WI38 (cell line): ENCODE measurements at regions not wholly inside any gene's neighbourhood (a gene's known extent, or its start where the extent isn't known, plus 50 kb on each side); places are given as distances from the start of the nearest gene placed in this dataset.

ENCODE experiments used
- H3K4me3 ChIP-seq: 2 replicates; pipeline ENCODE4 v1.5.1; 2011; ENCODE audit warnings: low read depth, mild to moderate bottlenecking, control low read depth, low read length
- CTCF ChIP-seq: IDR thresholded peaks from 2 replicates; pipeline ENCODE4 v1.5.1; 2012; ENCODE audit warnings: low read depth, mild to moderate bottlenecking, control low read depth, low read length

- no peak overlapping the region for H3K4me3 ChIP-seq
- no peak for TF ChIP-seq CTCF
These were observed 547.0 kb upstream of the SLITRK5 start for GRCh38 chr13:87123987-87124784.

- TF ChIP-seq CTCF = no peak
- no peak overlapping the region for H3K4me3 ChIP-seq
These were observed 546.4 kb upstream of the SLITRK5 start for GRCh38 chr13:87124785-87125074.

GRCh38 chr13:87128036-87128435, 543.1 kb upstream of the SLITRK5 start:
- H3K4me3 ChIP-seq = no peak overlapping the region
- TF ChIP-seq CTCF = no peak

GRCh38 chr13:87128491-87128890, 542.7 kb upstream of the SLITRK5 start:
- no peak overlapping the region for H3K4me3 ChIP-seq
- no peak for TF ChIP-seq CTCF

- TF ChIP-seq CTCF = no peak
- no peak overlapping the region for H3K4me3 ChIP-seq
These were observed 541.4 kb upstream of the SLITRK5 start for GRCh38 chr13:87129602-87130300.

GRCh38 chr13:87130423-87130822, 540.7 kb upstream of the SLITRK5 start:
- H3K4me3 ChIP-seq = no peak overlapping the region
- TF ChIP-seq CTCF = no peak

GRCh38 chr13:87131611-87132010, 539.6 kb upstream of the SLITRK5 start:
- no peak for TF ChIP-seq CTCF

More at GRCh38 chr13:87131611-87132010, 539.6 kb upstream of the SLITRK5 start:
- H3K4me3 ChIP-seq = no peak overlapping the region
